Esophagus squamous epithelium (tissue), 5 donors: ENCODE measurements at regions not wholly inside any gene's neighbourhood (a gene's known extent, or its start where the extent isn't known, plus 50 kb on each side); places are given as distances from the start of the nearest gene placed in this dataset.
A peak's percentile ranks its signal among the peaks of the same experiment; 100 is the strongest.

ENCODE experiments used
- DNase-seq: peaks from one replicate; lab custom pipeline; 2025; lab: John Stamatoyannopoulos, UW
- H3K27ac ChIP-seq, 4 donors: fragments of 200-600 bp; sonication (generic); one replicate each; pipeline ENCODE4 v1.5.1; 2016 to 2019; ENCODE audit warnings: mild to moderate bottlenecking in 1 of 4
- H3K27me3 ChIP-seq, 4 donors: fragments of 200-600 bp; sonication (generic); 1 replicate in 3 of 4; 2 replicates in 1 of 4; pipeline versions ENCODE4 v1.5.1 to v1.6.0; 2017 to 2021; ENCODE audit warnings: antibody characterized with exemption in 1 of 4
- H3K36me3 ChIP-seq, 3 donors: fragments of 200-600 bp; sonication (generic); one replicate each; pipeline ENCODE4 v1.5.1; 2016 to 2019
- H3K4me1 ChIP-seq, 3 donors: fragments of 200-600 bp; sonication (generic); one replicate each; pipeline ENCODE4 v1.5.1; 2017 to 2019
- H3K4me3 ChIP-seq, 4 donors: fragments of 200-600 bp; sonication (generic); 1 replicate in 3 of 4; 2 replicates in 1 of 4; pipeline ENCODE4 v1.5.1; 2016 to 2019; ENCODE audit warnings: mild to moderate bottlenecking in 2 of 4, moderate library complexity in 1 of 4
- H3K9me3 ChIP-seq, 3 donors: fragments of 200-600 bp; sonication (generic); one replicate each; pipeline ENCODE4 v1.5.1; 2016 to 2019
- CTCF ChIP-seq, 6 experiments: fragments of 450-650 bp in 4 of 6; fragments of 200-600 bp in 2 of 6; sonication (generic) in 2 of 6; IDR thresholded peaks; one replicate each; pipeline ENCODE4 v1.5.1; 2016 to 2019; ENCODE audit warnings: antibody characterized with exemption in 6 of 6, mild to moderate bottlenecking in 4 of 6, moderate library complexity in 4 of 6
- POLR2A ChIP-seq, 4 donors: fragments of 450-650 bp; IDR thresholded peaks; one replicate each; pipeline ENCODE4 v1.6.1; 2017; ENCODE audit warnings: antibody characterized with exemption in 4 of 4, mild to moderate bottlenecking in 4 of 4, moderate library complexity in 3 of 4
- WGBS, 2 donors: methylation state at CpG; one replicate each; pipeline ENCODE4 v1.1.5; 2018; 5-methylcytosine and 5-hydroxymethylcytosine counted together
- intact Hi-C: fragments of 100-400 bp; cut with DNase I; formaldehyde crosslinking; loops from one replicate; pipeline ENCODE4 v1.15.0; 2022
- donor health status: DM: yes; HTN: yes; CAD: no.

GRCh38 chr14:49218436-49219092, 367.6 kb downstream of the RPS29 start:
- no peak for DNase-seq
- H3K4me1 ChIP-seq = peaks cover 0 to 5% (median 0%) of the 10 kb centered on the region in 3 donors
- intact Hi-C loops = no loop called here
- no peaks in the 10 kb centered on the region for H3K27me3 ChIP-seq
- no peak overlapping the region for H3K4me3 ChIP-seq
- WGBS, 2 donors = 47 to 54% methylated on average over 5 of the region's 5 CpGs
- H3K36me3 ChIP-seq = no peaks in the 10 kb centered on the region
- no peaks in the 10 kb centered on the region for H3K9me3 ChIP-seq
- no peak for TF ChIP-seq POLR2A (IDR thresholded peaks at IDR 0.05)
- TF ChIP-seq CTCF (IDR thresholded peaks at IDR 0.05) = no peak
- peak overlapping the region in 1 of 4 donors; percentile 1 for H3K27ac ChIP-seq

GRCh38 chr14:49212721-49213120, 373.5 kb downstream of the RPS29 start:
- Histone ChIP-seq H3K36me3 (no peaks in the 10 kb centered on the region), H3K27ac (peak overlapping the region in 2 of 4 donors; percentile 10 to 27), H3K27me3 (no peaks in the 10 kb centered on the region), H3K9me3 (no peaks in the 10 kb centered on the region), H3K4me3 (no peak overlapping the region), H3K4me1 (no peaks in the 10 kb centered on the region)
- WGBS, 2 donors = 63 to 73% methylated on average over 4 of the region's 4 CpGs
- intact Hi-C loops = no loop called here
- TF ChIP-seq POLR2A (IDR thresholded peaks at IDR 0.05) (no peak), CTCF (IDR thresholded peaks at IDR 0.05) (no peak)
- no peak for DNase-seq

- no peaks in the 10 kb centered on the region for H3K4me1 ChIP-seq
- no peaks in the 10 kb centered on the region for H3K27me3 ChIP-seq
- WGBS, 2 donors = 47 to 59% methylated on average over 1 of the region's 1 CpG
- H3K27ac ChIP-seq = no peak overlapping the region
- no peaks in the 10 kb centered on the region for H3K36me3 ChIP-seq
- intact Hi-C loops = no loop called here
- no peak overlapping the region for H3K4me3 ChIP-seq
- TF ChIP-seq CTCF (IDR thresholded peaks at IDR 0.05) (no peak), POLR2A (IDR thresholded peaks at IDR 0.05) (no peak)
- no peaks in the 10 kb centered on the region for H3K9me3 ChIP-seq
- no peak for DNase-seq
Measured at GRCh38 chr14:49209416-49209815, 376.8 kb downstream of the RPS29 start.

- Histone ChIP-seq H3K36me3 (no peaks in the 10 kb centered on the region), H3K4me3 (no peak overlapping the region), H3K27me3 (no peaks in the 10 kb centered on the region), H3K27ac (no peak overlapping the region), H3K9me3 (no peaks in the 10 kb centered on the region), H3K4me1 (no peaks in the 10 kb centered on the region)
- intact Hi-C loops = no loop called here
- DNase-seq = no peak
- TF ChIP-seq POLR2A (IDR thresholded peaks at IDR 0.05) (no peak), CTCF (IDR thresholded peaks at IDR 0.05) (no peak)
- 54 to 58% methylated on average over 8 to 9 of the region's 9 CpGs for WGBS, 2 donors
Measured at GRCh38 chr14:49206828-49207227, 379.4 kb downstream of the RPS29 start.

- TF ChIP-seq POLR2A (IDR thresholded peaks at IDR 0.05) = no peak
- no peak for TF ChIP-seq CTCF (IDR thresholded peaks at IDR 0.05)
Measured at GRCh38 chr14:49203676-49204075, 382.5 kb downstream of the RPS29 start.

More at GRCh38 chr14:49203676-49204075, 382.5 kb downstream of the RPS29 start:
- WGBS, 2 donors = 46 to 50% methylated on average over 2 of the region's 2 CpGs
- Histone ChIP-seq H3K9me3 (no peaks in the 10 kb centered on the region), H3K27me3 (no peaks in the 10 kb centered on the region), H3K4me1 (no peaks in the 10 kb centered on the region), H3K27ac (no peak overlapping the region), H3K4me3 (no peak overlapping the region), H3K36me3 (no peaks in the 10 kb centered on the region)
- no peak for DNase-seq
- intact Hi-C loops = no loop called here
